Erythroblast (primary cell): ENCODE measurements at regions not wholly inside any gene's neighbourhood (a gene's known extent, or its start where the extent isn't known, plus 50 kb on each side); places are given as distances from the start of the nearest gene placed in this dataset.

Experiments
- GATA1 ChIP-seq: IDR thresholded peaks from 2 replicates; pipeline ENCODE4 v1.6.1; 2011; ENCODE audit warnings: low read depth, mild to moderate bottlenecking, control low read depth, low read length, moderate library complexity
- POLR2A ChIP-seq: IDR thresholded peaks from 2 replicates; pipeline ENCODE4 v1.6.1; 2011; ENCODE audit warnings: mild to moderate bottlenecking, low read length

DNA sequence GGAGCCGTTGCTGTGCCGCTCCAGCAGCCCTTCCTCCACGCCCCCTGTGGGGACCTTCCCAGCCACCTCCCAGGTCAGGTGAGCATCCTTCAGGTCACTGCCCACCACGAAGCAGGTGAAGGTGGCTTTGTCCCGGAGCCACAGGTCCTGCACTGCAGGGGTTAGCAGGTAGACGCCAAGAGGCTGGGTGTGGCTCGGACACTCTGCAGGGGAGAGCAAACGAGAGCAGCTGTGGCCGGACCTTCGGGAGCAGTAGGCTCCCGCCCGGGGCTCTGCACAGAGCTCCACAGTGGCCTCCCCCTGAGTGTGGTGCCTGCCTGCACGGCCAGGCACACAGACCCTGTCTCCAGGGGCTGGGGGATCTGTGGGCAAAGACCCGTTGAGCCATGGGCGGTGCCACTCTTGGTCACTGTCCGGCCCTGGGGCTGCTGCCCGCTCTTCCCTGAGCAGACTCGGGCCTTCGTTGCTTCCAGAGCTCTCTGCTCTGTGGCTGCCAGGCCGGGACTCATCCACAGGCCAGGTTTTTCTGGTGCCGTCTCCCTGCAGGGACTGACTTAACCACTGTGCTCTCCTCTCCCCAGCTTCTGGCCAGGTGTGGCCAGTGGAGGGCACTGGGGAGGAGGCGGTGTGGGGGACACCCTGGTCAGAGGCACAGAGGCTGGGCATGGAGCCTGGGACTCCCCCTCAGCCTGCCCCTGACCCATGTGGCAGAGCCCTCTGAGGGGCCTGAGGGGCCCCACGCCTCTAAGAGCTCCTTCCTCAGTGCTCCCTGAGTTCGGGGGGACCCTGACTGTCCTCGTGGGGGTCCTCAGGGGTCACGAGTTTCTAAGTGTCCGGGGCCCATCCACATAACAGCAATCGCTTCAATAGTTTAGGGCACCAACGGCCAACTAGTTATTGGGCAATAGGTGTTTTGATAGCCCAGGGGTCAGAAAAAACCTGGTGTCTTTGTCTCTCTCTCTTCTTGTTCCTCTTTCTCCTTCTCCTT, 314.9 kb downstream of the TMEM121 start:
- no peak for TF ChIP-seq POLR2A
- no peak for TF ChIP-seq GATA1
